HG02623 (cell line): ENCODE measurements at regions not wholly inside any gene's neighbourhood (a gene's known extent, or its start where the extent isn't known, plus 50 kb on each side); places are given as distances from the start of the nearest gene placed in this dataset.

Experiments used
- ATAC-seq: cut with Tn5 transposase; IDR thresholded peaks from one replicate; pipeline ENCODE4 v1.9.1; 2021; ENCODE audit warnings: moderate library complexity; ENCODE audit not compliant: unreplicated experiment

- no peak for ATAC-seq
Observed at GRCh38 chr6:6836609-6837406, 248.3 kb downstream of the LY86 start.

- no peak for ATAC-seq
Observed at GRCh38 chr6:6837541-6838080, 249.1 kb downstream of the LY86 start.

GRCh38 chr6:6840831-6841291 is 252.3 kb downstream of the LY86 start:
- peak; percentile 85 for ATAC-seq

- no peak for ATAC-seq
Observed at GRCh38 chr6:6841571-6841970, 253.1 kb downstream of the LY86 start.

- no peak for ATAC-seq
Observed at GRCh38 chr6:6842291-6842690, 253.8 kb downstream of the LY86 start.

GRCh38 chr6:6843057-6843627 is 254.6 kb downstream of the LY86 start:
- no peak for ATAC-seq

- no peak for ATAC-seq
Observed at GRCh38 chr6:6843777-6844176, 255.3 kb downstream of the LY86 start.

GRCh38 chr6:6844530-6844929 is 256.0 kb downstream of the LY86 start:
- ATAC-seq = no peak

- no peak for ATAC-seq
Observed at GRCh38 chr6:6845603-6846002, 257.1 kb downstream of the LY86 start.

GRCh38 chr6:6847591-6847990 is 259.1 kb downstream of the LY86 start:
- no peak for ATAC-seq

GRCh38 chr6:6851059-6851948 is 256.5 kb upstream of the RREB1 start:
- no peak for ATAC-seq

GRCh38 chr6:6851949-6852261 is 255.9 kb upstream of the RREB1 start:
- no peak for ATAC-seq

GRCh38 chr6:6856538-6857523 is 250.9 kb upstream of the RREB1 start:
- peak; percentile 73 for ATAC-seq

- no peak for ATAC-seq
Observed at GRCh38 chr6:6857528-6857927, 250.2 kb upstream of the RREB1 start.

- no peak for ATAC-seq
Observed at GRCh38 chr6:6858533-6858982, 249.2 kb upstream of the RREB1 start.

- no peak for ATAC-seq
Observed at GRCh38 chr6:6859105-6859504, 248.7 kb upstream of the RREB1 start.

- no peak for ATAC-seq
Observed at GRCh38 chr6:6859722-6860121, 248.0 kb upstream of the RREB1 start.

GRCh38 chr6:6860863-6861262 is 246.9 kb upstream of the RREB1 start:
- ATAC-seq = no peak

GRCh38 chr6:6861351-6861894 is 246.3 kb upstream of the RREB1 start:
- no peak for ATAC-seq

- no peak for ATAC-seq
Observed at GRCh38 chr6:6861995-6862394, 245.8 kb upstream of the RREB1 start.
